GM12891 (cell line): ENCODE measurements at regions not wholly inside any gene's neighbourhood (a gene's known extent, or its start where the extent isn't known, plus 50 kb on each side); places are given as distances from the start of the nearest gene placed in this dataset.

Source experiments
- POLR2A ChIP-seq: IDR thresholded peaks from 2 replicates; pipeline ENCODE4 v1.6.1; 2011; ENCODE audit warnings: low read depth, low read length, control low read depth
- POLR2AphosphoS5 ChIP-seq: IDR thresholded peaks from 2 replicates; pipeline ENCODE4 v1.6.1; 2011; ENCODE audit warnings: low read depth, low read length, control low read depth
- TAF1 ChIP-seq: IDR thresholded peaks from 2 replicates; pipeline ENCODE4 v1.6.1; 2011; ENCODE audit warnings: low read depth, low read length, control low read depth

DNA sequence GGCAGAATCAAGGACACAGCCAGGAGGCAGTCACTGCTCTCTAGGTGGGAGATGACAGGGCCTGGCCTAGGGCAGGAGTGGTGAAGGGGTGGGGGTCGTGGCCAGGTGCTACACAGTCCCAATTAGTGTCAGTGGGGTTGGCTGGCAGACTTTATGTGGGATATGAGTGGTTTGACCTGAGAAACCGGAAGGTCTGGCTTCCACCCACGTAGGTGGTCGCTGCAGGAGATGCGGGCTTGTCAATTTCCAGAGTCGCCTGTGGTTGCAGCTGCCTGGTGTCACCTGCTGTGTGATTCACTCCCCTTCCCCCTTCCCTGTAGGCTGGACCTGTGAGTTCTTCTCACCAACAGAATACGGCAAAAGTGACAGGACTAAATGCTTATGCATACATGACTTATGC is 124.3 kb downstream of the KLF6 start:
- TF ChIP-seq TAF1 (no peak), POLR2AphosphoS5 (no peak), POLR2A (no peak)
